Activated naive CD4-positive, alpha-beta T cell treated with anti-CD3 and anti-CD28 coated beads for 36 hours (primary cell): ENCODE measurements at regions not wholly inside any gene's neighbourhood (a gene's known extent, or its start where the extent isn't known, plus 50 kb on each side); places are given as distances from the start of the nearest gene placed in this dataset.
"Not testable (repeated sequence)": the region's sequence is repeated elsewhere in the genome, so short reads cannot be mapped to it uniquely, and the experiment has no call there.

ENCODE experiments used
- CTCF ChIA-PET: fragments of 350-600 bp; sonication (Branson Sonifier 250); formaldehyde crosslinking; loops from one replicate; lab custom pipeline; 2021; ENCODE audit warnings: antibody characterized with exemption; lab: Charles Lee
- DNase-seq: peaks from one replicate; pipeline ENCODE4 v3.0.0-alpha.2; 2020
- H3K27ac Mint-ChIP-seq: one replicate; pipeline ENCODE4 v1.8.0; 2021; ENCODE audit warnings: mild to moderate bottlenecking, mixed read lengths
- H3K27me3 Mint-ChIP-seq: one replicate; pipeline ENCODE4 v1.8.0; 2021; ENCODE audit warnings: low read depth, mixed read lengths
- H3K36me3 Mint-ChIP-seq: one replicate; pipeline ENCODE4 v1.8.0; 2021; ENCODE audit warnings: low read depth, mixed read lengths
- H3K4me1 Mint-ChIP-seq: one replicate; pipeline ENCODE4 v1.8.0; 2021; ENCODE audit warnings: low read depth, mixed read lengths
- H3K4me3 Mint-ChIP-seq: one replicate; pipeline ENCODE4 v1.8.0; 2021; ENCODE audit warnings: mild to moderate bottlenecking, moderate library complexity, mixed read lengths
- H3K9me3 Mint-ChIP-seq: one replicate; pipeline ENCODE4 v1.8.0; 2021; ENCODE audit warnings: mixed read lengths
- intact Hi-C: fragments of 100-400 bp; cut with micrococcal nuclease; formaldehyde crosslinking; loops from one replicate; pipeline ENCODE4 v1.15.1; 2023

DNA sequence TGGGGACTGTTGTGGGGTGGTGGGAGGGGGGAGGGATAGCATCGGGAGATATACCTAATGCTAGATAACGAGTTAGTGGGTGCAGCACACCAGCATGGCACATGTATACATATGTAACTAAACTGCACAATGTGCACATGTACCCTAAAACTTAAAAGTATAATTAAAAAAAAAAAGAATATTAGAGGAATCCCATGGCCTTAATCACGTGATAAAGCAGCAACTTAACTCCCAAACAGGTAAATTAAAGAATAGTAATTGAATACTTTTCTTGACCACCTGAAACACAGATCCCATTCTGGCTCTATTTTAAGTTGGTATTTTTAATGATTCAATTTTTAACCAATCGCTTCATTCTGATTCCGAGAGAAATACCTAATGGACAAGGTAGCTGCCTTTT is 56.9 kb upstream of the THBS1 start:
- H3K9me3 Mint-ChIP-seq, H3K4me3 Mint-ChIP-seq, DNase-seq, H3K4me1 Mint-ChIP-seq, H3K27ac Mint-ChIP-seq, CTCF ChIA-PET, H3K36me3 Mint-ChIP-seq, H3K27me3 Mint-ChIP-seq, intact Hi-C loops: not testable (repeated sequence)

DNA sequence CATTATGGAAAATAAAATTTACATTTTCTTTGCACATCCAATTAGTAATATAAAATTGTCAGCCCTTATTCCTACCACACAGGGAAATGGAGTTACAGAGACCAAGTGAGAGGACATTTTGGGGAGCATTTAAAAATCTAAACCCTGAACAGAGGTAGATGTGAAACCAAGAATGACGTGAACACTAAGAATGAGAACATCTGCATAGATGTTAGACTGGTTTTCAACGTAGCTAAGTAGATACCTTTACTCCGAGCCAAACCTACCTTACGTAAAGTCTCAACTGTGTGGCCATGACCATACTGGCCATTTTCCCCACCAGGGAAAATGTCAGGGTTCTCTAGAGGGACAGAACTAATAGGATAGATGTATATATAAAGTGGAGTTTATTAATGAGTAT is 51.4 kb upstream of the THBS1 start:
- Mint-ChIP-seq H3K9me3 (no peaks in the 10 kb centered on the region), H3K27me3 (peaks cover 6% of the 10 kb centered on the region), H3K4me1 (no peaks in the 10 kb centered on the region), H3K4me3 (no peak overlapping the region), H3K27ac (no peak overlapping the region), H3K36me3 (no peaks in the 10 kb centered on the region)
- DNase-seq: no peak
- CTCF ChIA-PET: no interaction called here
- intact Hi-C loops: no loop called here

DNA sequence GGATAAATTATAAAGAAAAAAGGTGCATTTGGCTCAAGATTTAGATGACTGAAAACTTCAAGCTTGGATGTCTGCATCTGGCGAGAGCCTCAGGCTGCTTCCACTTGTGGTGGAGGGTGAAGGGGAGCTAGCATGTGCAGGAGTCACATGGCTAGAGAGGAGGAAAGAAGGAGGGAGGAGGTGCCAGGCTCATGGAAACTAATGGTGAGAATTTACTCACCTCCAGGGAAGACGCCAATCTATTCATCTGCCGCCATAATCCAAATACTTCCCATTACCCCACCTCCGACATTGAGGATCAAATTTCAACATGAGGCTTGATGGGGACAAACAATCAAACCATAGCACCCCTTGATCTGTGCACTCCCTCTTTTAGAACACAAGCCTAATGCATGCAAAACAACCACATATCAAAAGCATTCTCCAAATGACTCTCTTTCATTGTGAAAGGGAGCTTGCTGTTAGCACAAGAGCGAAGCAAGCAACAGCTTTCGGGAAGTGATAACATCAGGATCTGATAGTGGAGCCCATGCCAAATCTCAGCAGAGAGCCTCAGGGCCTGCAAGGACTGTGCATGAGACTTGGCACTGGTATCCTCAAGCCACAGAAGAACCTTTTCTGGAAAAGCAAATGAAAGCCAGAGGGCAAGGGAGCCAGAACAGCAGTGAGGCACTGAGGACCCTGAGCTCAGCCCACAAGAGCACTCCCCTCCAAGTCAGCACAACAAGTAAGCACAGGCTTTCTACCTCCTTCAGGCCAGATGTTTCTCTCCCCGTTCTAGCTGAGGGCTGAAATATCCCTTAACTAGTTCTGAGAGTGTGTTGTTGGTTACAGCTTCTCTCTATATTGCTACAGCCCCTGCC is 50.2 kb upstream of the THBS1 start:
- Mint-ChIP-seq H3K4me3 (no peak overlapping the region), H3K27me3 (peaks cover 4% of the 10 kb centered on the region), H3K4me1 (no peaks in the 10 kb centered on the region), H3K27ac (no peak overlapping the region), H3K36me3 (no peaks in the 10 kb centered on the region), H3K9me3 (no peaks in the 10 kb centered on the region)
- CTCF ChIA-PET: no interaction called here
- no peak for DNase-seq
- intact Hi-C loops: no loop called here
